Immature natural killer cell (primary cell): ENCODE measurements at regions not wholly inside any gene's neighbourhood (a gene's known extent, or its start where the extent isn't known, plus 50 kb on each side); places are given as distances from the start of the nearest gene placed in this dataset.

Experiments
- DNase-seq, 3 donors: peaks; one replicate each; pipeline ENCODE4 v3.0.0; 2022; ENCODE audit warnings: mixed read lengths in 1 of 3
- H3K27ac Mint-ChIP-seq, 6 donors: one replicate each; pipeline ENCODE4 v1.8.0; 2020; ENCODE audit warnings: mixed read lengths in 6 of 6, mild to moderate bottlenecking in 5 of 6, inconsistent platforms in 4 of 6, moderate library complexity in 3 of 6
- H3K27me3 Mint-ChIP-seq, 3 donors: one replicate each; pipeline ENCODE4 v1.8.0; 2020 to 2021; ENCODE audit warnings: low read depth in 3 of 3, mild to moderate bottlenecking in 3 of 3, mixed read lengths in 3 of 3, moderate library complexity in 3 of 3, inconsistent platforms in 1 of 3
- H3K36me3 Mint-ChIP-seq, 3 donors: one replicate each; pipeline ENCODE4 v1.8.0; 2020; ENCODE audit warnings: mixed read lengths in 3 of 3, inconsistent platforms in 2 of 3, mild to moderate bottlenecking in 2 of 3
- H3K4me1 Mint-ChIP-seq, 2 donors: one replicate each; pipeline ENCODE4 v1.8.0; 2020; ENCODE audit warnings: inconsistent platforms in 2 of 2, mild to moderate bottlenecking in 2 of 2, mixed read lengths in 2 of 2, moderate library complexity in 1 of 2
- H3K4me3 Mint-ChIP-seq, 5 donors: one replicate each; pipeline ENCODE4 v1.8.0; 2020; ENCODE audit warnings: mild to moderate bottlenecking in 5 of 5, mixed read lengths in 5 of 5, inconsistent platforms in 3 of 5, moderate library complexity in 3 of 5
- H3K9me3 Mint-ChIP-seq, 6 donors: one replicate each; pipeline ENCODE4 v1.8.0; 2020; ENCODE audit warnings: mild to moderate bottlenecking in 6 of 6, mixed read lengths in 6 of 6, inconsistent platforms in 4 of 6, moderate library complexity in 3 of 6

DNA sequence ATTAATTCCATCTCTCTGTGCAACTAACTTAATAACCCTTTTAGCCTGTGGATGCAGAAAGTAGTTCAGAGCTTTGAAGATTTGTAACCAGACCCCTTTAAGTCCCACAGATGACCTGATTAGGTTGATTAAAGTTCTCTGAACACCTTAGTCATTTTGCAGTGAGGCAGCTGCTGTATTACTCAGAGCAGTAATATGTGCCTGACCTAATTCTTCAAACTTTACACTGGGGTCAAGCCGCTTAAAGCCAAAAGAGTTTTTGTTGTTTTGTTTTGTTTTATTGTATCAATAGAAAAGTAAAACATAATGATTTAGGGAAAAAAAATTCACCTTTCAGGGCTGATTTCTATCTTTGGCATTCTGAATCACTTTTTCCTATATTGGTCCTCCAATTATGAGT lies 78.6 kb upstream of the PLEKHG7 start:
- peaks cover 0 to 7% (median 0%) of the 10 kb centered on the region in 3 donors for H3K36me3 Mint-ChIP-seq
- H3K27me3 Mint-ChIP-seq = no peaks in the 10 kb centered on the region
- DNase-seq = no peak
- peaks cover 0 to 7% (median 0%) of the 10 kb centered on the region in 6 donors for H3K9me3 Mint-ChIP-seq
- H3K4me3 Mint-ChIP-seq = no peak overlapping the region
- no peaks in the 10 kb centered on the region for H3K4me1 Mint-ChIP-seq
- peak overlapping the region in 1 of 6 donors; percentile 34 for H3K27ac Mint-ChIP-seq

DNA sequence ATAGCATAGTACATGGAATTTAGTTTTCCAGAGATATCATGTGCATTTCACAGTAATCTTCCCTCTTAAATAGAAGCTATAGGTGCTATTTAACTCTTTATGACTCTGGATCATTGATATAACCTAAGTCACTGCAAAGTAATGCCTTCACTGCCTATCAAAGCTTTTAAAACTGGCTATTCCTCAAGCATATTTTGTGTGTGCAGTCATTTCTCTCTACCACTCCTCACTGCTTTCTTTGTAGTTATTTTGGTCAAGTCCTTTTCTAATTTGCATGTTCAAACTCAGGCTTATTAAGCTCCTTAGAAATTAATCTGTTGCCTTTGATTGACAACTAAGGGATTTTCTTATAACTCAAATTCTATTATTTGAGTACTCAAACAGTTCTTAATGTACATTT lies 79.4 kb upstream of the PLEKHG7 start:
- Mint-ChIP-seq H3K4me3 (no peak overlapping the region), H3K4me1 (no peaks in the 10 kb centered on the region), H3K27me3 (no peaks in the 10 kb centered on the region), H3K27ac (no peak overlapping the region), H3K36me3 (peaks cover 0 to 7% (median 0%) of the 10 kb centered on the region in 3 donors), H3K9me3 (peaks cover 0 to 7% (median 0%) of the 10 kb centered on the region in 6 donors)
- no peak for DNase-seq

DNA sequence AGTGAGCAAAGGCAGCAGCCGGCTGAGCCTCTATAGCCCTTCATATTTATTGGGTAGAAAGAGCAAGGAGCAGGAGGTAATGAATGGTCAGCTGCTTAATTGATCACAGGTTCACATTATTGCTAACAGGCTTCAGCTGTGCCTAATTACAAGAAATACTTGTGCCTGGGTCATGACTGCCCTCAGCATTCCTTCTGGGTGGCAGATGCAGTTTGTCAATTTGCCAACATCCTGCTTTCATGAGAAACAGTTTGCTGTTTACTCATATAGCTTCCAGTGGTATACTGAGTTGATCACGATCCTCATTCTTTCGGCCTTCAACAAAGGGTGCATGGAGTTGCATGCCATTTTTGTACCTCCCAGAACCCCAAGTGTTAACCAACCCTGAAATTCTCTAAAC lies 81.0 kb upstream of the PLEKHG7 start:
- Mint-ChIP-seq H3K36me3 (peaks cover 0 to 7% (median 0%) of the 10 kb centered on the region in 3 donors), H3K27ac (no peak overlapping the region), H3K9me3 (peaks cover 0 to 7% (median 0%) of the 10 kb centered on the region in 6 donors), H3K27me3 (peaks cover 0 to 6% (median 0%) of the 10 kb centered on the region in 3 donors), H3K4me3 (no peak overlapping the region), H3K4me1 (no peaks in the 10 kb centered on the region)
- no peak for DNase-seq

DNA sequence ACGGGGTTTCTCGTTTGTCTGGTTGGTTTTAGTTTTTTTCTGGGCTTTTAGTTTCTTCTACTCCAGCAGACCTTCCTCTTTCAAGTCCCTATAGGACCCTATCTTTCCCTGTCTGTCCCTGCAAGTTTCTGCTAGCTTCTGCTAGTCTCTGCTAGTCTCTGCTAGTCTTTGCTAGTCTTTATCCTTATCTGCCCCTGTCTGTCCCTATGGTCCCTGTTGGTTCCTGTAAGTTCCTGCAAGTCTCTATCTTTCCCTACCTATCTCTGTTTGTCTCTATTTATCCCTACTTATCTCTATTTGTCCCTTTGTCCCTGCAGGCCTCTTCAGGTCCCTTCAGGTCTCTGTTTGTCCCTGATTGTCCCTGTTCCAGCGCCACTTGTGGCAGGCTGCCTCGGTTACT lies 81.5 kb upstream of the PLEKHG7 start:
- peaks cover 0 to 7% (median 0%) of the 10 kb centered on the region in 6 donors for H3K9me3 Mint-ChIP-seq
- H3K27ac Mint-ChIP-seq = peak overlapping the region in 3 of 6 donors; percentile 1 to 27 (median 18)
- H3K27me3 Mint-ChIP-seq = peaks cover 0 to 6% (median 0%) of the 10 kb centered on the region in 3 donors

DNA sequence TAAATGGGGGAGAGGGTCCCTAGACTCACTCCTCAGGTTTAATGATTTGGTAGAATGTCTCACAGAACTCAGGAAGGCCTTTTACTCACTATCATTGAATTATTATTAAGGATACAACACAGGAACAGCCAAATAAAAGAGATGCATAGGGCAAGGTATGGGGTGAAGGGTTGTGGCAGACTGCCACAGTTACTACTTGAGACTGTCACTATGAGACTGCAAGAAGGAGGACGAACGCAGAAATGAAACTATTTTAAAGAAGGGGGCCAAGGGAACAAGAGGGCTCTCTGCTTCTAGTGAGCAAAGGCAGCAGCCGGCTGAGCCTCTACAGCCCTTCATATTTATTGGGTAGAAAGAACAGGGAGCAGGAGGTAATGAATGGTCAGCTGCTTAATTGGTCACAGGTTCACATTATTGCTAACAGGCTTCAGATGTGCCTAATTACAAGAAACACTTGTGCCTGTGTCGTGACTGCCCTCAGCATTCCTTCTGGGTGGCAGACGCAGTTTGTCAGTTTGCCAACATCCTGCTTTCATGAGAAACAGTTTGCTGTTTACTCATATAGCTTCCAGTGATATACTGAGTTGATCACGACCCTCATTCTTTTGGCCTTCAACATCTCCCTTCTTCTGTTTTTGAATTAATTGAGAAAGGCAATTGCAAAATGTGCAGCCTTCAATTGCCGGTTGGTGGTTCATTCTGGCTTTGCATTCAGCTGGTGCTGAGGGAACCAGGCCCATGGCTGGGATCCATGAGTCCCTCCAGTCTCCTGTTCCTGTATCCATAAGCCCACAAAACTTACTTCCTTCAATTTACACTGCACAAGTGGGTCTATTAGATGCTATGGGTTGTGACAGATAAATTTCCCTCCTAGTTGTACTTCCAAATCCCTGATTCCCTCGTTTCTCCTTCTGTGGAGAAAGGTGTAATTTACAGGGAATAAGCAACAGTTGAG lies 82.8 kb upstream of the PLEKHG7 start:
- no peaks in the 10 kb centered on the region for H3K4me1 Mint-ChIP-seq
- no peak for DNase-seq
- peaks cover 0 to 7% (median 0%) of the 10 kb centered on the region in 3 donors for H3K27me3 Mint-ChIP-seq
- H3K36me3 Mint-ChIP-seq = peaks cover 0 to 7% (median 0%) of the 10 kb centered on the region in 3 donors
- H3K4me3 Mint-ChIP-seq = no peak overlapping the region
- H3K27ac Mint-ChIP-seq = peak overlapping the region in 2 of 6 donors; percentile 3 to 18
- peaks cover 0 to 7% (median 0%) of the 10 kb centered on the region in 6 donors for H3K9me3 Mint-ChIP-seq

More for the DNA sequence above, 81.5 kb upstream of the PLEKHG7 start:
- Mint-ChIP-seq H3K4me3 (no peak overlapping the region), H3K4me1 (no peaks in the 10 kb centered on the region), H3K36me3 (peaks cover 0 to 7% (median 0%) of the 10 kb centered on the region in 3 donors)
- DNase-seq = no peak

DNA sequence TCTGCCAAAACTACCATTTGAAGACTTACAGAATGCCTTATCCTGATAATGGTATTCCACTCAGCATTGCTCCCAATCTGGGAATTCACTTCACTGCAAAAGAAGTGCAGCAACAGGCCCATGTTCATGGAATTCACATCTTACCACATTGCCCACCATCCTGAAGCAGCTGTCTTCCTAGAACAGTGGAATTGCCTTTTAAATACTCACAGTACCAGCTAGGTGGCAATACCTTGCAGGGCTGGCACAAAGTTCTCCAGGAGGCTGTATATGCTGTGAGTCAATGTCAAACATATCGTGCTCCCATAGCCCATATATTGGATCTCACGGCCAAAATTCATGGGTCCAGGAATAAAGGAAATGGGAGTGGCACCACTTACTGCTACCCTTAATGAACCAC lies 83.8 kb upstream of the PLEKHG7 start:
- Mint-ChIP-seq H3K27ac (no peak overlapping the region), H3K27me3 (peaks cover 0 to 7% (median 0%) of the 10 kb centered on the region in 3 donors), H3K4me1 (no peaks in the 10 kb centered on the region), H3K4me3 (no peak overlapping the region), H3K36me3 (peaks cover 0 to 7% (median 0%) of the 10 kb centered on the region in 3 donors), H3K9me3 (peaks cover 0 to 7% (median 0%) of the 10 kb centered on the region in 6 donors)
- DNase-seq = no peak

DNA sequence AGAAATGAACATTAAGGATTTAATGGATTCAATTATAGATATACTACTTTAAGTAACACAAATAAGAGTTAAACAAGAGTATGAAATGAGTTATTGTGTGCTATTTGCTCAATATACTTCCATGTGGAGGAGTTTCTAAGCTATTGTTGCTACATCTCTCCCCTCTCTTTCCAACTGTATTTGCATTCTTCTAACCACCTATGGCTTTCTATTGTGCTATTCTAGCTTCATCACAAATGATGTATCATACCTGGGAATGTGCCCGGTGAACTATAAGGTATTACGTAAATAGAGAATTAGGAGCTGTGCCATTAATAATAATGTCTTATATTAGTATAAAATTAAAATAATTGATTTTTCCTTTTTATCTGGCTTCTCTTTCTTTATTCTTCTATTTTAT lies 87.1 kb upstream of the PLEKHG7 start:
- Mint-ChIP-seq H3K27ac (no peak overlapping the region), H3K4me3 (no peak overlapping the region), H3K4me1 (no peaks in the 10 kb centered on the region), H3K9me3 (no peaks in the 10 kb centered on the region), H3K27me3 (peaks cover 0 to 7% (median 0%) of the 10 kb centered on the region in 3 donors), H3K36me3 (no peaks in the 10 kb centered on the region)
- DNase-seq = no peak

DNA sequence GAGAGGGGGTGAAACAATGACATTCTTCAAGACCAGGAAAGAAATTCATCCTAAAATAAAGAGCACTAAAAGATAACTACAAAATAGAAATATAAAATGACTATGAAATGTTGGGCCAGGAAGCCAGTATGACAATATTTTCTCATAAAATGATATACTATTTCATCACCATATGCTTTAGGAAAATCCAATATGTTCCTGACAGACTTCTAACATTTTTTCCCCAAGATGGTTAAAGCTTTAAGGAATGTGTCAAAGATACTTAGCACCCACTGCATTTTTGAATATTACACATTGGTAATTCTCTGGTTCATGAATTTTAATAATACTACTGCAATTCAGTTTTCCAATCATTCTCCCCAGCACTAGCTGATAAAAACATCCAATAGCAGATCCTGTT lies 87.7 kb upstream of the PLEKHG7 start:
- no peak for DNase-seq
- H3K4me1 Mint-ChIP-seq = no peaks in the 10 kb centered on the region
- H3K27ac Mint-ChIP-seq = no peak overlapping the region
- H3K4me3 Mint-ChIP-seq = no peak overlapping the region
- H3K36me3 Mint-ChIP-seq = no peaks in the 10 kb centered on the region
- H3K27me3 Mint-ChIP-seq = peaks cover 0 to 7% (median 0%) of the 10 kb centered on the region in 3 donors
- no peaks in the 10 kb centered on the region for H3K9me3 Mint-ChIP-seq

DNA sequence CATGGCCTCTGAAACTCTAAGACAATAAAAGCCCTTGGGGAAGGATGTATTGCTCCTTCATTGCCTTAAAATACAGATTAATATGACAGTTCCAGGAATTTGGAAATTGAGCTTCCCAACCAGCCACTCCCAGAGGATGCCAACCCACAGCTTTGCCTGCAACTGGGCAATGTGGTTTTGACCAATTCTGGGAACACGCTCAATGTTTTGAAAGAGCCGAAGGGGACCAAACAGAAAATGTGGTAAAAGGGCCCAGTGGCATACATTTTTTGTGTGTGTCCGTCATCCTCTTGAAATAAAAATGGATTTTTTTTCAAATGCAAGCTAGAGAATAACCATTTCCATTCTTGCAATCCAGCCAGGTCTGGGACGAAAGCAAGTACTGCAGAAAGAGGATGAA lies 88.3 kb upstream of the PLEKHG7 start:
- H3K4me3 Mint-ChIP-seq = no peak overlapping the region
- H3K27me3 Mint-ChIP-seq = peaks cover 0 to 7% (median 0%) of the 10 kb centered on the region in 3 donors
- no peak for DNase-seq
- H3K4me1 Mint-ChIP-seq = no peaks in the 10 kb centered on the region
- H3K36me3 Mint-ChIP-seq = no peaks in the 10 kb centered on the region
- H3K9me3 Mint-ChIP-seq = no peaks in the 10 kb centered on the region
- no peak overlapping the region for H3K27ac Mint-ChIP-seq

DNA sequence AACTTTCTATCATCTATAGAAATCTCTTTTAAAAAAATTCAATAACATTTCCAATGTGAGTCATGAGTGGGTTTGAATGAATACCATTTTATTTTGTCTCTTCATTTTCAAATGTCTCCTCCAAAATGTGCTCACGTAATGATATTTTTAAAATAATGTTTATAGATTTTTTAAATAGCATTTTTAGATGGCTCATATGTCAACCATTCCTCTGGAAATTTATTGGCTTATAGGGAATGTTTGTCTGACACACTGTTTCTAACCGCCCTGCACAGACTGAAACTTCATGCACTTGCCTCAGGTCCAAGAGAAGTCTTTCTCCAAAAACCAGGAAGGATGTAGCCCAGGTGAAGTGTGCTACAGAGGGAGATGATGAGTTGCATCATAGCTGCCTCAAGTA lies 88.8 kb upstream of the PLEKHG7 start:
- Mint-ChIP-seq H3K36me3 (no peaks in the 10 kb centered on the region), H3K9me3 (no peaks in the 10 kb centered on the region), H3K27ac (no peak overlapping the region), H3K4me1 (no peaks in the 10 kb centered on the region), H3K4me3 (no peak overlapping the region), H3K27me3 (peaks cover 0 to 7% (median 0%) of the 10 kb centered on the region in 3 donors)
- DNase-seq = no peak

DNA sequence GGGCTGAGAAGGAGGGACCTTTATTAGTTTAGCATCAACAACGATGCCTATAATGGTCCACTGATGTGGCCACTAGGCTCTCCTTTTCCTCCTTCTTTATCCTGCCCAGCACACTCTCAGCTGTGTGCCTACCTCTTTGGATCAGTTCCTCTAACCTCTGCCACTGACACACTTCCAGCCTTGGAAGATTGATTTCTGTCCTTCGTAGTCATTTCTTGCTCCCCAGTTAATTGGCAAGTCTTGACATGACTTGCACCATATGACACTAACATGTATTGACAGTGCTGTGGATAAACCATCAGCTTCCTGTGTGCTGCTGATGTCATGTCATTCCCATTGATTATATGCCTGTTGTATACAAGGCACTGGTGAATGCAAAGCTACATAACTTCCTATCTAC lies 90.2 kb upstream of the PLEKHG7 start:
- H3K9me3 Mint-ChIP-seq = no peaks in the 10 kb centered on the region
- H3K27ac Mint-ChIP-seq = peak overlapping the region in 2 of 6 donors; percentile 36 to 43
- DNase-seq = no peak
- no peak overlapping the region for H3K4me3 Mint-ChIP-seq
- no peaks in the 10 kb centered on the region for H3K36me3 Mint-ChIP-seq
- H3K27me3 Mint-ChIP-seq = peaks cover 0 to 3% (median 1%) of the 10 kb centered on the region in 3 donors
- H3K4me1 Mint-ChIP-seq = peaks cover 6 to 9% of the 10 kb centered on the region in 2 donors

DNA sequence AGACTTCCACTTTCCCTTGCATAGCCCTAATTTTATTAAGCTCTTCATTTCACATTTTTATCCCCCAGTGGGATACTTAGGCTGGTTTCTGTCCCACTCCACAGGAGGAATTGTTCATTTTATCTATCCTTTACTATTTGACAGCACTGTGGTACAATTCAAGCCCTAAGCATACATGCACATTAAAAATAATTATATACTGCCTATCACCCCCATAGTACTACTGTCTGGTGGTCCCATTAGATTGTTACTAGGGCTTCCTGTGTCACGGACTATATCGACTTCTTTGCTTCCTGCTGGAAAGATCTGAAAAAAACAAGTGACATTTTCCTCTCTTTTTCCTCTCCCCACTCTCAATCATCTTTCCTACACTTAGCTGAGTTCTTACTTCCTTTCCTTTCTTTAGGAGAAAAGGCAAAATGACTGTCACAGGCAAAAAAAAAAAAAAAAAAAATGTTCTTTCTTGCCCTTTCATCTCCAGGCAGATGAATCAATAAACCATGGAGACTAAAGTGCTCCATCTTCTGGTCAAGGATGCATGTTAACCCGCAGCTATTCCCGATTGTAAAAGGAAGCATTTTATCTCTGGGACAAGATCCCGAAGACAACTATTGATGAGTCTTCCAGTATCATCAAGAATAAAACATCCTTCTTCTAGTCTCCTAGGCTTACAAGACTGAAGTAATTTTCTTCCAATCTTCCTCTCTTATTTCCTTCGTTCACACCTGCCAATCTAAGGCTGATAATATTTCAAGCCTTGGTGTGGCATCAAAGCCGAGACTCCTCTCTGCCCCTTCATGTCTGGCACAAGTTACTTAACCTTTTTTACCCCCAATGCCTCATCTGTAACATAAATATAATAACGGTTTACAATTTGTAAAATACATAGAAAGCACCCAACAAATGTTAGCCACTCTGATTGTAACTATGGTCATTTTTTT lies 94.4 kb upstream of the PLEKHG7 start:
- Mint-ChIP-seq H3K36me3 (peaks cover 0 to 4% (median 0%) of the 10 kb centered on the region in 3 donors), H3K4me3 (peak overlapping the region in 2 of 5 donors; percentile 6 to 43), H3K27ac (peak overlapping the region in 5 of 6 donors; percentile 5 to 88 (median 72)), H3K9me3 (no peaks in the 10 kb centered on the region), H3K27me3 (peaks cover 0 to 2% (median 1%) of the 10 kb centered on the region in 3 donors), H3K4me1 (peaks cover 6 to 9% of the 10 kb centered on the region in 2 donors)
- peak in 1 of 3 donors; percentile 24 for DNase-seq

DNA sequence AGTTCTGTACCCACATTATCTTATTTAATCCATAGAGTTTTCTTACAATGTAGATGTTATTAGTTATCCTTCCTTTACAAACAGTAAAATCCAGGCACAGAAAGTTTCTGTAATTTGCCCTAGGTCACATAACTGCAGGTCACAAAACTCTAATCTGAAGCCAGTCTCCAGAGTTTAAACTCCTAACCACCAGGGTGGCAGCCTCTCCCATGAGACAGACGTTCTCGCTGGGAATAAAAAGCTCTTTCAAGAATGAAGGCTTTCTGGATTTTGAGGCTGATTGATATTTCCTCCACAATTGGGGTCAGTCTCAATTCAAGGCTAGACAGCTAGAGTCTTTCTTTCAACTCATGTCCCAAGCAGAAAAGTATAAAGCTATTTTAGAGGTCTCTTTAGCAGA lies 95.8 kb upstream of the PLEKHG7 start:
- peak overlapping the region in 4 of 6 donors; percentile 42 to 66 (median 49) for H3K27ac Mint-ChIP-seq
- H3K27me3 Mint-ChIP-seq = peaks cover 0 to 2% (median 1%) of the 10 kb centered on the region in 3 donors
- no peak for DNase-seq
- no peak overlapping the region for H3K4me3 Mint-ChIP-seq
- peaks cover 8 to 11% of the 10 kb centered on the region in 2 donors for H3K4me1 Mint-ChIP-seq
- H3K9me3 Mint-ChIP-seq = peaks cover 0 to 2% (median 0%) of the 10 kb centered on the region in 6 donors
- H3K36me3 Mint-ChIP-seq = peaks cover 0 to 4% (median 0%) of the 10 kb centered on the region in 3 donors
